GM19463 (cell line): ENCODE measurements at regions not wholly inside any gene's neighbourhood (a gene's known extent, or its start where the extent isn't known, plus 50 kb on each side); places are given as distances from the start of the nearest gene placed in this dataset.
A peak's percentile ranks its signal among the peaks of the same experiment; 100 is the strongest.

Experiments
- ATAC-seq: cut with Tn5 transposase; IDR thresholded peaks from one replicate; pipeline ENCODE4 v1.9.1; 2021; ENCODE audit warnings: mild to moderate bottlenecking, moderate library complexity; ENCODE audit not compliant: unreplicated experiment

DNA sequence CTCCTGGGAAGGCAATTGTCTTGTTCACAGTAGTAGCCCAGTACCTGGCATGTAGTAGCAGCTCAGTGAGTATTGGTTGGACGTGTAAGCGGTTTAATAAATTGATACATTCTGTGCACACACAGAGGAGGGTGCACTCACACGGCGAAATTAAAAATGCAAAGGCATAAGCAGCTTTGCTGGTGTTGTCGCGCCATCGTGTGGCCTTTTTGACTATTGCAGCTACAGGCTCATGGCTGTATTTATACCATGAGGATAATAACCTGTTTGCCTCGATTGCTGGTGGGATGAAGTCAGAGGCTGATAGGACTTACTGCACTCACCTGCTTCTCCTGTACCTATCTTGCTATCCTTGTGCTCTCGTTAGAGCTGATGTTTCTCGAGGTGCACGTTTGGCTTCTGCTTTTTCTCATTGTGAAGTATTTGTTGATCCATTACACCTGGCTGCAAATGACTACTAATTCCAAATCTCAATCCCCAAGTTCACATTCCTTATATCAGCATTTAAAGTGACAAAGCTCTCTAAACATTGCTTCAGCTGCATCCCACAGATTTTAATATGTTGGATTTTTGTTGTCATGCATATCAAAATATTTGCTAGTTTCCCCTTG lies 61.5 kb downstream of the TBXT start:
- no peak for ATAC-seq

DNA sequence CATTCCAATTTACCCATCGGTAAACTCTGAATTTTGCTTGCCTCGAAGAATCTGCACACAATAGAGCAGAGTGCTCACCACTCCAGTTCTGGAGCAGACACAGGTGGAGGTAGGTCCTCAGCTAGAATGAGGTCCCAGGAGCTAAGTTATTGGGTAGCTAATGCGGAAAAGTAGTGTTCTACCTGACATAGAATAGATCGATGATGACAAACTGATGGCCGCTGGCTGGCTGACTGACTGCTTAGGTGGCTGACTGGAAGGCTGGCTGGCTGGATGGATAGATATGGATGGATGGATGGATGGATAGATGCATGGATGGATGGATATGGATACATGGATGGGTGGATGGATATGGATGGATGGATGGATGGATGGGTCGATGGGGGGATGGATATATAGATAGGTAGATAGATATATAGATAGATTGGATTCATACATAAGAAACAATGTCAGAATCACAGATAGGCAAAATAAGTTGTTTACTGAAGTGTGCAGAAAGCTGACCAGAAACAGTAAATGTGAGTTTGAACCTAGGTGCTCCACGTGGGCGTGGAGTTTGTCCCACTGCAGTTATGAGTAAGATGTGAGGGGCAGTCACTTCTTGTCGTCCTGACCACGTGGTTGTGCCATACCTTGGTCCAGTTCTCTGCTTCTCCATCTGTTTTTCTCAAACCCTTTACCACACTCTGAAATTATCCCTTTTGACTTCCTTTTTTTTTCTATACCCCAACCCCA lies 62.1 kb downstream of the TBXT start:
- no peak for ATAC-seq

- ATAC-seq = no peak
Measured at GRCh38 chr6:166104872-166105271, 62.8 kb downstream of the TBXT start.

GRCh38 chr6:166104107-166104506 lies 63.5 kb downstream of the TBXT start:
- ATAC-seq = no peak

DNA sequence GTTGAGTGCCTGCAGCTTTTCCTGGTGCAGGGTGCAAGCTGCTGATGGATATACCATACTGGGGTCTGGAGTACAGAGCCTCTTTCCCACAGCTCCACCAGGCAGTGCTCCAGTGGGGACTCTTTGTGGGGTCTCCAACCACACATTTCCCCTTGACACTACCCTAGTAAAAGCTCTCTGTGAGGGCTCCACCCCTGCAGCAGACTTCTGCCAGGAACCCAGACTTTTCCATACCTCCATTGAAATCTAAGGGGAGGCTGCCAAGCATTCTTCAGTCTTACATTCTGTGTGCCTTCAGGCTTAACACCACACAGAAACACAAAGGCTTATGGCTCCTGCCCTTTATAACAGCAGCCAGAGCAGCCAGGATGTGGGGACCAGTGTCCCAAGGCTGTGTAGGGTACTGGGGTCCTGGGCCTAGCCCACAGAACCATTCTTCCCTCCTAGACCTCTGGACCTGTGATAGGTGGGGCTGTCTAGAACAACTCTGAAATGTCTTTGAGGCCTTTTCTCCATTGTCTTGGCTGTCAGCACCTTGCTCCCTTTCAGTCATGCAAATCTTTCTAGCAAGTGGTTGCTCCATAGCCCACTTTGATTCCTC lies 65.7 kb downstream of the TBXT start:
- no peak for ATAC-seq

GRCh38 chr6:166097914-166098522 lies 69.6 kb downstream of the TBXT start:
- ATAC-seq = peak; percentile 76

DNA sequence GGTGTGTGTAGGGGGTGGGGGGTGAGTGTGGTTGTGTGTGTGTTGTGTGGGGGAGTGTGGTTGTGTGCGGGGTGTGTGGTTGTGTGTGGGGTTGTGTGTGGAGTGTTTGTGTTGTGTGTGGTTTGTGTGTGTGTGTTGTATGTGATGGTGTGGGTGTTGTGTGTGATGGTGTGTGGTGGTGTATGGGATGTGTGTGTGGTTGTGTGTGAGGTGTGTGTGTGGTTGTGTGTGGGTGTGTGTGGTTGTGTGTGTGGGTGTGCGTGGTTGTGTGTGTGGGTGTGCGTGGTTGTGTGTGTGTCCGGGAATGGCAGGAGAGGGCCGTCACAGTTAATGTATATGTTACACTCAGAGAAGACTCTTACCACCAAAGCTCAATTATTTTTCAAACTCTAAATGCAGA lies 79.8 kb downstream of the TBXT start:
- no peak for ATAC-seq

- no peak for ATAC-seq
Measured at GRCh38 chr6:166087246-166087645, 80.4 kb downstream of the TBXT start.

DNA sequence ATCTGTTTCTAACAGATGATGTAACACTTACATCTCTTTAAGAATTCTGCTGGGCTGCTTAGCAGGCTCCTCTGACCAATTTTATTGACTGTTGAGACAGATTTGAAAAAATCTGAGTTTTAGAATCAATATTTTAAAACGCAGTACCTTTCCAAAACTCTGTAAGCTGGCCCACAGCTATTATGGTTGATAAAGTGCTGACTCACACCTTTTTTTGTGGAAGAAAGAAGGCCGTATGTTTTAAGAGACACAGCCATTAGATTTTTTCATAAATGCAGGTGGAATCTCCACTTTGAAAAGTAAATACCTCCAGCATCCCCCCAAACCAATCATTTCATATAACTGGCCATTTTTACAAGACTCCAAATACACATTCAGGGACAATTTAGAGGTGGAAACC lies 82.2 kb downstream of the TBXT start:
- ATAC-seq = no peak

- ATAC-seq = no peak
Measured at GRCh38 chr6:166084951-166085350, 82.7 kb downstream of the TBXT start.

GRCh38 chr6:166079841-166080240 lies 87.8 kb downstream of the TBXT start:
- no peak for ATAC-seq

DNA sequence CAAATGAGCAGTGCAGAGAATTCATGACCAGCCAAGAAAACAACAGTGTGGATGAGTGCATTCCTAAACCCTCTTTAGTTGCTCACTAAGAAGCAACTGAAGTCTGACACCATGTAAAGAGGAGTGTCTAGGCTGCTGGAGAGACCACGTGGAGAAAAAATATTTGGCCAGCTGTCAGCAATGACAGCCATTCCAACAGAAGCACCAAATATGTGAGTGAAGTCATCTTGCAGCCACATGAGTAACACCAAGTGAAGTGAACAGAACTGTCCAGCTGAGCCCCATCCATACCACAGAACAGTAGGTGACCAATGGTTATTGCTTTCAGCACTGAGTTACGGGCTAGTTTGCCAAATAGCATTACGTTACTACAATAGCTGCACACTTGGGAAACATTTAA lies 89.4 kb downstream of the TBXT start:
- ATAC-seq = no peak

DNA sequence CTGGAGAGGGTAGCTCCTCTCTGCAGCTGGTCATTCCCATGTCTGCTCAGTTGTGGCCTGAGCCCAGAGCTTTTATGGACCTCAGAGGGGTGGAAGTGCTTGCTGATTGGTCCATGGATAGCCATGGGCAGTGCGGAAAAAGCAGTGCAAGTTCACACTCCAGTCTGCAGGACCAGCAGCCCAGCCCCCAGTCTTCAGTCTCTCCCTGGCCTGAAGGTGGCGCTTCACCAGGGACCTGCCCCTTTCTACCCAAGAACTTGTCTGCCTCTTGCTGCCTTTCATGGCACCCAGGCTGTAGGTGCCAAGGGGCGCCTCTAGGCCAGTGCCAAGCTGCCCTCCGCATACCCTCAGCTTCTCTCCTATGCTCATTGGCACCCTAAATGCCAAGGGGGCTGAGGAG lies 91.0 kb downstream of the TBXT start:
- ATAC-seq = no peak

DNA sequence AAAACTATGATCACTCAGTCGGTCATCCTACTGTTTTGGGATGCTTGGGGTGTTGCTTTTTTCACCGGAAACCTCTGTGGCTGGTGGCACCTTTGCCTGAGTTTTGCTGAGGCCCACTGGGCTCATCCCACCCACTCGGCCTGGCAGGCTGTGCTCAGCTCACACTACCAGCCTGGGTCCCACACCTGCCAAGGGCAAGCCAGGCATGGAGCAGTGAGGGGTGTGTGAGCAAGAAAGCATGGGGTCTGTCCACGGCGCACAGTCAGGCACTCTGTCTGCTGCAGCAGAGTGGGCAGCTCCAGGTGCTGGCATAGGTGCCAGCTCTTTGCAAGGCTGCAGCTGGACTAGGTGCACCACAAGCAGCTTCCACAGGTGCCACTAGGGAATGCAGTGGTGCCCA lies 91.7 kb downstream of the TBXT start:
- ATAC-seq = no peak

- no peak for ATAC-seq
Measured at GRCh38 chr6:166075186-166075585, 92.5 kb downstream of the TBXT start.

GRCh38 chr6:166073082-166073481 lies 94.6 kb downstream of the TBXT start:
- ATAC-seq = no peak

DNA sequence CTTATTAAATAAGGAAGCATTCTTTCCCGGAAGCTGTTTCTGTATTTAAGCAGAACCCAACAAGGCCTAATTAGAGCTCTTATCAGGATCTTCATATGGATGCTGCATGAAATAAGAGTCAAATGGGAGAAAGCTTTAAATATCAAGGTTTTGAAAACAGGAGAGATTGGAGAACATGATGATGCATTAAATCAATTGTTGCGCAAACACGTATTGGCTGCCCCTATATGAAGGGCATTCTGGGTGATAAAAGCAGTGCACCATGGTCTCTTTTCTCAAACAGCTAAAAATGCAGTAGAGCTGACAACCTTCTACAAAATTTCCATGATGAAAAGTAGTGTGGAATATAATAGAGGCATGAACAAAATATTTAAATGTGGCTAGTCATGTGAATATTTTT lies 98.9 kb downstream of the TBXT start:
- no peak for ATAC-seq

DNA sequence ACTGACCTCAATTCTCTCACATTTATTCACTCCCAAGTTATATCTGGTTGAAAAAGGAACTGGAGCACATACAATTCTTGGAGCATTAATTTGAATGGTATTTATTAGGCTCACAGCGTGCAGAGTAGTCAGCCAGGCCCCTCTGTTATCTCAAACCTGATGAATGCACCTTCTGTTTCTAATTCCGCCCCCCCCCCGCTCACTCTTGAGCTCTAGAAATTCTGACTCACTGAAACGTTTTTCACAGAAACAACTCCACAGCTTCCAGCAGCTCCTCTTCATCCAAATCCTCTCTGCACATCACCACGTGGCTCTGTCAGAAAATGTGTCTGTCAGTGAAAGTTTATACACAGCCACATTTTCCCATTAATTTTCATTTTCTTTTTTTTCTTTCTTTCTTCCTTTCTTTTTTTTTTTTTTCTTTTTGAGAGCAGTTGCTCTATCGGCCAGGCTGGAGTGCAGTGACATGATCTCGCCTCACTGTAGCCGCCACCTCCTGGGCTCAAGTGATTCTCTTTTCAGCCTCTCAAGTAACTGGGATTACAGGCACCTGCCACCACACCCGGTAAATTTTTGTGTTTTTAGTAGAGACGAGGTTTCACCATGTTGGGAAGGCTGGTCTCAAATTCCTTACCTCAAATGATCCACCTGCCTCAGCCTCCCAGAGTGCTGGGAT lies 109.4 kb downstream of the TBXT start:
- no peak for ATAC-seq

GRCh38 chr6:166057431-166057830 lies 110.2 kb downstream of the TBXT start:
- ATAC-seq = no peak

GRCh38 chr6:166056637-166057036 lies 111.0 kb downstream of the TBXT start:
- ATAC-seq = no peak

- ATAC-seq = no peak
Measured at GRCh38 chr6:166055801-166056200, 111.8 kb downstream of the TBXT start.
